ENCODE measurements at regions not wholly inside any gene's neighbourhood (a gene's known extent, or its start where the extent isn't known, plus 50 kb on each side); places are given as distances from the start of the nearest gene placed in this dataset.

GRCh38 chr1:162950187-162950586 lies 89.2 kb upstream of the CCDC190 start:
- no peak for TF ChIP-seq CTCF (IDR thresholded peaks at IDR 0.05)
- no peak for TF ChIP-seq ZFX (IDR thresholded peaks at IDR 0.05; ENCODE audit: borderline replicate concordance)

GRCh38 chr1:162946701-162947100 lies 85.7 kb upstream of the CCDC190 start:
- TF ChIP-seq CTCF (IDR thresholded peaks at IDR 0.05) (no peak), ZFX (IDR thresholded peaks at IDR 0.05; ENCODE audit: borderline replicate concordance) (no peak)
- H3K27ac ChIP-seq, result no peak overlapping the region

More at GRCh38 chr1:162950187-162950586, 89.2 kb upstream of the CCDC190 start:
- H3K27ac ChIP-seq, result no peak overlapping the region

GRCh38 chr1:162944974-162945674 lies 84.1 kb upstream of the CCDC190 start:
- TF ChIP-seq ZFX (IDR thresholded peaks at IDR 0.05; ENCODE audit: borderline replicate concordance) (no peak), CTCF (IDR thresholded peaks at IDR 0.05) (no peak)

GRCh38 chr1:162943622-162944021 lies 82.6 kb upstream of the CCDC190 start:
- H3K27ac ChIP-seq, result no peak overlapping the region
- TF ChIP-seq CTCF (IDR thresholded peaks at IDR 0.05) (no peak), ZFX (IDR thresholded peaks at IDR 0.05; ENCODE audit: borderline replicate concordance) (no peak)

More at GRCh38 chr1:162944974-162945674, 84.1 kb upstream of the CCDC190 start:
- H3K27ac ChIP-seq, result no peak overlapping the region

GRCh38 chr1:162942916-162943559 lies 82.1 kb upstream of the CCDC190 start:
- TF ChIP-seq CTCF (IDR thresholded peaks at IDR 0.05), result no peak
- TF ChIP-seq ZFX (IDR thresholded peaks at IDR 0.05; ENCODE audit: borderline replicate concordance), result no peak
- no peak overlapping the region for H3K27ac ChIP-seq

GRCh38 chr1:162941024-162941423 lies 80.0 kb upstream of the CCDC190 start:
- no peak overlapping the region for H3K27ac ChIP-seq
- no peak for TF ChIP-seq ZFX (IDR thresholded peaks at IDR 0.05; ENCODE audit: borderline replicate concordance)
- no peak for TF ChIP-seq CTCF (IDR thresholded peaks at IDR 0.05)

GRCh38 chr1:162939035-162939434 lies 78.1 kb upstream of the CCDC190 start:
- H3K27ac ChIP-seq, result no peak overlapping the region
- TF ChIP-seq ZFX (IDR thresholded peaks at IDR 0.05; ENCODE audit: borderline replicate concordance), result no peak
- no peak for TF ChIP-seq CTCF (IDR thresholded peaks at IDR 0.05)
